COLO829 (cell line): ENCODE measurements at regions not wholly inside any gene's neighbourhood (a gene's known extent, or its start where the extent isn't known, plus 50 kb on each side); places are given as distances from the start of the nearest gene placed in this dataset.
"Not testable (repeated sequence)": the region's sequence is repeated elsewhere in the genome, so short reads cannot be mapped to it uniquely, and the experiment has no call there.

Source experiments
- DNase-seq: peaks from one replicate; pipeline ENCODE4 v3.0.0; 2012; ENCODE audit warnings: low spot score

GRCh38 chr4:125594056-125594602 lies 279.4 kb downstream of the FAT4 start:
- peak; percentile 24 for DNase-seq

GRCh38 chr4:125605926-125606325 lies 291.2 kb downstream of the FAT4 start:
- DNase-seq, result not testable (repeated sequence)

GRCh38 chr4:125620066-125620860 lies 305.5 kb downstream of the FAT4 start:
- DNase-seq, result no peak

GRCh38 chr4:125624951-125625350 lies 310.2 kb downstream of the FAT4 start:
- DNase-seq, result no peak

DNA sequence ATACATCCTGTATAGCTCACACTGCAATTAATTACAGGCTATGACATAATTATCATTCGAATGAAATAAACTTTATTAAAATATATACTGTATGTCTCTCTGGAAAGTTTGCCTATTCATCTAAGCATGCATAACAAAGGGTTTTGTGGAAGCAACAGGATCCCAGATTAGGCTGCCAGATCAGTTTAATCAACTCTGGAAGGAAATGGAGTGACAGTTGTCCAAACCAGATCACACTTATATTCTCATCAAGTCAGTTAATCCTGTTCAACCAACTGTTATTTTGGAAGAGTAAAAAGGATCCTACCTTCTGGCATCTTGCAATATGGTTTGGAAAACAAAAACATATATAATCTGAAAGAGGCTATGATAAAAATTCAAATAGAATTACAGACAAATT lies 312.2 kb downstream of the FAT4 start:
- no peak for DNase-seq

DNA sequence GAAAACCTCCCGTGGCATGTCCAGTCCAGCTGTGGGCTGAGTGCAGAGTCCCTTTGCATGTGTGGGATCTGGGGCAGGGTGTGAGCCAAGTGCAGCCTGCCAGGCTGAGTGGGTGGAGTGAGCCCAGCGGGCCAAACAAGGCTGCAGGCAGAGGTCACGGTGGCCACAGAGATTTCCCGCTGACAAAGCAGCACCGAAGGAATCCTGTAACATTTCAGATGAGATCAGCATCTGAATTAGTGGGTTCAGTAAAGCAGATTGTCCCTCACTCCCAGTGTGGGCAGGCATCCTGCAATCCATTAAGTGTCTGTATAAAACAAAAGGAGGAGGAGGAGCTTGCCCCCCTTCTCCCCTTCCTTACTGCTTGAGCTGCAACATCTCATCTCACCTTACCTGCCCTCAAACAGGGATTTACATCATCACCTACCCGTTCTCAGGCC lies 324.4 kb downstream of the FAT4 start:
- DNase-seq, result no peak

GRCh38 chr4:125641611-125642010 lies 326.9 kb downstream of the FAT4 start:
- DNase-seq, result no peak

GRCh38 chr4:125642645-125643044 lies 327.9 kb downstream of the FAT4 start:
- DNase-seq, result no peak

GRCh38 chr4:125649452-125649851 lies 334.7 kb downstream of the FAT4 start:
- no peak for DNase-seq

DNA sequence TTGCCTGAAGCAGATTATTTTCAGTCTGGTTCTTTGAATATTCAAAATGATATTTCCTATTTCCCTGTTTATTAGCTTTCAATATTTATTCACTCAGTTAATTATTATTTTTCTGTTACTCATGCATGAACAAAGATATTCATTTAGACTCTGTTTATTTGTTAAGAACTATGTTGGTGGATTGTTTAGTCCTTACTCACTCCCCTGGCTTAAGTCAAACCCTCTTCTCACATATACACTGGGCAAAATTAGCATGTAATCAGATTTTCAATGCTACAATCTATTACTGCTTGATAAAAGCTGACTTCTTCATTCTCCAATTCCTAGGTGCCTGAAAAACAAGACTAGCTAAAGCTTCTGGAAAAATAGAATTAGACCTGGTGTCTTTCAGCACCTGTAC lies 335.8 kb downstream of the FAT4 start:
- no peak for DNase-seq

- DNase-seq, result not testable (repeated sequence)
Measured at GRCh38 chr4:125651707-125652357, 337.1 kb downstream of the FAT4 start.

DNA sequence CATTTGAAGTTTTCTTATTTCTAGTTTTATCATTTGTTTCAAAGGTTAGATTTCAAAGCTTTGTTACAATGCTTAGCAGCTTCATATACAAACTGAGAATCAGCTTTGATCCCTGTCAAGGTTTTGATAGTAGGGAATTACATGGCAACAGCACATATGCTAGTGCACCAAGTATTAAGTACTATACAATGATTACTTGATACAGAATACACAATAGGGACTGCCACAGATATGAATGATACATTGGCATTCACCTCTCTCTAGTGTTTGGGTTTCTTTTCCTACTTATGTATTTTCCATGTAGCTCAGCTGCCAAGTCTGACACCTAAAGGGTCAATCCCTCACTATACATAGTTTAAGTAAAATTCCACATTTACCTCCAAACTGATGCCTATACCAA lies 344.0 kb downstream of the FAT4 start:
- no peak for DNase-seq

GRCh38 chr4:125663896-125664767 lies 349.4 kb downstream of the FAT4 start:
- DNase-seq, result no peak

- no peak for DNase-seq
Measured at GRCh38 chr4:125666635-125667034, 351.9 kb downstream of the FAT4 start.

DNA sequence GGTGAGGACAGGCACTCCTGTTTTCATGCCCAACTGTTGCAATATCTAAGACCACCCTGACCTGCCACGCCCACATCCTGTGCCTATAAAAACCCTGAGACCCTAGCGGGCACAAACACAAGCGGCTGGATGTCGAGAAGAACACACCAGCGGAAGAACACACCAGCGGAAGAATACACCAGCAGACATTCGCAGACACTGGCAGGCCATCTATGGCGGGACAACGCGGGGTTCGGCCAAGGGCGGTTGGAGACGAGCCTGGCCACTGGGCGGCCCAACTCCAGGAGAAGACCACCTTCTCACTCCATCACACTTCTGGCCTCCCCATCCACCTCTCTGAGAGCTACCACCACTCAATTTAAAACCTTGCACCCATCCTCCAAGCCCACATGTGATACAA lies 361.4 kb downstream of the FAT4 start:
- no peak for DNase-seq

DNA sequence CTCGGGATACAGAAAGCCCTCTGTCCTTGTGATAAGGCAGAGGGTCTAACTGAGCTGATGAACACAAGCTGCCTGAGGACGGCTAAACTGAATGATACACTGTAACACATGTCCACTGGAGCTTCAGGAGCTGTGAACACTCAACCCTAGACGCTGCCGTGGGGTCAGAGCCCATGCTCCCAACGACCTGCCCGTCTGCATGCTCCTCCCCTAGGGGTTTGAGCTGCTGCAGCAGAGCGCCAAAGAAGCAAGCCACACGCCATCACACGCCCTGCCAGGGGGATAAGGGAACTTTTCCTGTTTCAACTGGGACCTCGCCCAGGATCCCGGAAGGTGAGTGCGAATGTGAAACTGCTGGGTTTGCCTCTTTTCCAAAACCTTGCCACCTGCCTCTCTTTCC lies 361.8 kb downstream of the FAT4 start:
- no peak for DNase-seq

DNA sequence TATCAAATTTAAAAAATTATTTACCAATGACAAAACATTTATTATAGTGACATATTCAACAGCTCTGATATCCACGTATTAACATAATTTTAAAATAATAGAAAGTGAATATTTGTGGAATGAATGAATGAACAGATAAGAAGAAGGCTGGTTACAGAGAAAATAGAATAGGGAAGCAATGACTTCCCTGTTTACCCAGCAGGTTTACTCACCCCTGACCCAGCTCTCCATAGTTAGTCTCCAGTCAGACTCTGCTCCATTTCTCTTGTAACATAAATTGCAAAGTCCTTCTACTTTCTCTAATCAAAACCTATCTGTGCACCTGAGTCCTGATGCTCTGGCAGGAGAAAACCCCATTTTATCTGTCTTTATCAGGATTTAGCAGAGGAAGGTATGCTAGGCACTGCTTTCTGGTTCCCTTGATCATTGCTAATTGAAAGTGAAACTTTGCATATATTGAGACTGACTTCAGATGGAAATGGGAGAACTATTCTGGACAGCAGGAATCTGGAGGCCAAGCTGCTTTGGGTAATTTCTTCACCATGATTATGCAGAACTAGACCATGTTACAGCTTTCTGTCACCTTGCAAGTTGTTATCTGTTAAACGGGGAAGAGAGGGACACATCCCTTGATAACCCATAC lies 363.0 kb downstream of the FAT4 start:
- no peak for DNase-seq

- DNase-seq, result no peak
Measured at GRCh38 chr4:125679989-125680388, 365.2 kb downstream of the FAT4 start.

- no peak for DNase-seq
Measured at GRCh38 chr4:125681240-125681639, 366.5 kb downstream of the FAT4 start.

DNA sequence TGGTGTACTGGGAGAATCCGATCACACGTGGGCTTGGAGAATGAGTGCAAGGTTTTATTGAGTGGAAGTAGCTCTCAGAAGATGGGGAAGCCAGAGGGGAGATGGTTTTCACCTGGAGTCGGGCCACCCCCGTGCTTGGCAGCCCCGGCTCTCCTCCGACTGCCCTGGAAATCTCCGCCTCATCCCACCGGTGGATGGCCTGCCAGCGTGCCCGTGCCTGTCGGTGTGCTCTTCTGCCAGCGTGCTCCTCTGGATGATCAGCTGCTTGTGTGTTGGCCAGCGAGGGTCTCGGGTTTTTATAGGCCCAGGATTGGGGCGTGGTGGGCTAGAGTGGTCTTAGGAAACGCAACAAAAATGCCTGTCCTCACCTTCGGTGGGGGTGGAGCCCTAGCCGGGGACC lies 368.0 kb downstream of the FAT4 start:
- no peak for DNase-seq

- DNase-seq, result no peak
Measured at GRCh38 chr4:125688841-125689240, 374.1 kb downstream of the FAT4 start.

- no peak for DNase-seq
Measured at GRCh38 chr4:125689805-125690204, 375.1 kb downstream of the FAT4 start.
